Neural progenitor cell (in vitro differentiated cells): ENCODE measurements at regions not wholly inside any gene's neighbourhood (a gene's known extent, or its start where the extent isn't known, plus 50 kb on each side); places are given as distances from the start of the nearest gene placed in this dataset.

Experiments used
- DNase-seq: peaks from one replicate; pipeline ENCODE4 v3.0.0-alpha.2; 2016; ENCODE audit warnings: low spot score
- H2AFZ ChIP-seq: fragments of 200-600 bp; sonication (generic); replicated peaks from 2 replicates; pipeline ENCODE4 v1.6.1; 2016; ENCODE audit warnings: antibody characterized with exemption
- H3F3A ChIP-seq: fragments of 200-600 bp; sonication (generic); 2 replicates; pipeline ENCODE4 v1.6.1; 2016; ENCODE audit warnings: antibody characterized with exemption, low read depth
- H3K27ac ChIP-seq: fragments of 200-600 bp; sonication (generic); 2 replicates; pipeline ENCODE4 v1.5.1; 2016; ENCODE audit warnings: mild to moderate bottlenecking
- H3K27me3 ChIP-seq: fragments of 200-600 bp; sonication (generic); 2 replicates; pipeline ENCODE4 v1.6.1; 2016; ENCODE audit warnings: mild to moderate bottlenecking, moderate library complexity
- H3K36me3 ChIP-seq: fragments of 200-600 bp; sonication (generic); 2 replicates; pipeline ENCODE4 v1.5.1; 2016
- H3K4me1 ChIP-seq: fragments of 200-600 bp; sonication (generic); 2 replicates; pipeline ENCODE4 v1.6.1; 2016; ENCODE audit warnings: mixed run types
- H3K4me2 ChIP-seq: fragments of 200-600 bp; sonication (generic); 2 replicates; pipeline ENCODE4 v1.6.1; 2016
- H3K4me3 ChIP-seq: fragments of 200-600 bp; sonication (generic); 2 replicates; pipeline ENCODE4 v1.5.1; 2016
- H3K79me2 ChIP-seq: fragments of 200-600 bp; sonication (generic); 2 replicates; pipeline ENCODE4 v1.6.1; 2016; ENCODE audit warnings: low read depth
- H3K9ac ChIP-seq: fragments of 200-600 bp; sonication (generic); 2 replicates; pipeline ENCODE4 v1.6.1; 2016
- H3K9me3 ChIP-seq: fragments of 200-600 bp; sonication (generic); 2 replicates; pipeline ENCODE4 v1.5.1; 2016; ENCODE audit warnings: low read depth
- H4K20me1 ChIP-seq: fragments of 200-600 bp; sonication (generic); 2 replicates; pipeline ENCODE4 v1.6.1; 2016; ENCODE audit warnings: low read depth
- H3K27ac Mint-ChIP-seq: 3 replicates; pipeline ENCODE4 v1.8.0; 2021; ENCODE audit warnings: mixed read lengths
- H3K27me3 Mint-ChIP-seq: 2 replicates; pipeline ENCODE4 v1.8.0; 2022; ENCODE audit warnings: low read depth, mild to moderate bottlenecking, inconsistent platforms, moderate library complexity, mixed read lengths; ENCODE audit not compliant: insufficient read depth
- H3K36me3 Mint-ChIP-seq: 3 replicates; pipeline ENCODE4 v1.8.0; 2021; ENCODE audit warnings: mixed read lengths
- H3K4me1 Mint-ChIP-seq: 3 replicates; pipeline ENCODE4 v1.8.0; 2021; ENCODE audit warnings: mixed read lengths
- H3K4me3 Mint-ChIP-seq: 3 replicates; pipeline ENCODE4 v1.8.0; 2021; ENCODE audit warnings: mild to moderate bottlenecking, moderate library complexity, mixed read lengths
- H3K9me3 Mint-ChIP-seq: 3 replicates; pipeline ENCODE4 v1.8.0; 2020; ENCODE audit warnings: mixed read lengths
- EZH2 ChIP-seq: fragments of 200-600 bp; sonication (generic); IDR thresholded peaks from 2 replicates; pipeline ENCODE4 v1.6.1; 2017; ENCODE audit warnings: antibody characterized with exemption, mild to moderate bottlenecking, moderate library complexity
- EZH2phosphoT487 ChIP-seq: fragments of 200-600 bp; sonication (generic); IDR thresholded peaks from 2 replicates; pipeline ENCODE4 v1.6.1; 2017; ENCODE audit warnings: antibody characterized with exemption
- TF ChIP-seq, protein P1 (sequence below): fragments of 200-600 bp; sonication (generic); IDR thresholded peaks from 2 replicates; pipeline ENCODE4 v1.5.1; 2017; ENCODE audit warnings: antibody characterized with exemption, mild to moderate bottlenecking

DNA sequence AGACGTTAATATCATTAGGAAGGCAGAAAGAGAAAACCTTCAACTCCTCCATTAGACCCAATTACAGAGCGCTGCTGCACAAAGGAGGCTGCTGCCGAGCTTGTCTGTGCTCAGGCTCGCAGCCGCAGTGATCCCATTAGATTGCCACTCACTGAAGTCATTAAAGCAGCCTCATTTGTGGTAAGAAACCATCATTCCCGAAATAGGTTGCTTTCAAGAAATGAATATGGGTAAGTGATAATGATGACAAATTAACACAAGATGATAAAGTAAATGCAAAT, 137.2 kb downstream of the CAVIN4 start:
- H4K20me1 ChIP-seq = no peaks in the 10 kb centered on the region
- H3K4me1 Mint-ChIP-seq = peaks cover 7% of the 10 kb centered on the region
- DNase-seq = no peak
- H3K9ac ChIP-seq = no peak overlapping the region
- H3K27ac ChIP-seq = no peak overlapping the region
- H3K27me3 Mint-ChIP-seq = peaks cover 4% of the 10 kb centered on the region
- TF ChIP-seq, protein P1, sequence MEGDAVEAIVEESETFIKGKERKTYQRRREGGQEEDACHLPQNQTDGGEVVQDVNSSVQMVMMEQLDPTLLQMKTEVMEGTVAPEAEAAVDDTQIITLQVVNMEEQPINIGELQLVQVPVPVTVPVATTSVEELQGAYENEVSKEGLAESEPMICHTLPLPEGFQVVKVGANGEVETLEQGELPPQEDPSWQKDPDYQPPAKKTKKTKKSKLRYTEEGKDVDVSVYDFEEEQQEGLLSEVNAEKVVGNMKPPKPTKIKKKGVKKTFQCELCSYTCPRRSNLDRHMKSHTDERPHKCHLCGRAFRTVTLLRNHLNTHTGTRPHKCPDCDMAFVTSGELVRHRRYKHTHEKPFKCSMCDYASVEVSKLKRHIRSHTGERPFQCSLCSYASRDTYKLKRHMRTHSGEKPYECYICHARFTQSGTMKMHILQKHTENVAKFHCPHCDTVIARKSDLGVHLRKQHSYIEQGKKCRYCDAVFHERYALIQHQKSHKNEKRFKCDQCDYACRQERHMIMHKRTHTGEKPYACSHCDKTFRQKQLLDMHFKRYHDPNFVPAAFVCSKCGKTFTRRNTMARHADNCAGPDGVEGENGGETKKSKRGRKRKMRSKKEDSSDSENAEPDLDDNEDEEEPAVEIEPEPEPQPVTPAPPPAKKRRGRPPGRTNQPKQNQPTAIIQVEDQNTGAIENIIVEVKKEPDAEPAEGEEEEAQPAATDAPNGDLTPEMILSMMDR = no peak
- TF ChIP-seq EZH2phosphoT487 (no peak), EZH2 (no peak)
- H3K9me3 ChIP-seq = no peaks in the 10 kb centered on the region
- H3K9me3 Mint-ChIP-seq = peaks cover 19% of the 10 kb centered on the region
- no peak overlapping the region for H2AFZ ChIP-seq
- H3K36me3 ChIP-seq = no peaks in the 10 kb centered on the region
- no peaks in the 10 kb centered on the region for H3K27me3 ChIP-seq
- H3K4me1 ChIP-seq = no peaks in the 10 kb centered on the region
- H3F3A ChIP-seq = no peaks in the 10 kb centered on the region
- H3K4me2 ChIP-seq = no peak overlapping the region
- H3K36me3 Mint-ChIP-seq = peaks cover 3% of the 10 kb centered on the region
- H3K4me3 ChIP-seq = no peak overlapping the region
- no peak overlapping the region for H3K4me3 Mint-ChIP-seq
- H3K27ac Mint-ChIP-seq = no peak overlapping the region
- H3K79me2 ChIP-seq = no peaks in the 10 kb centered on the region

DNA sequence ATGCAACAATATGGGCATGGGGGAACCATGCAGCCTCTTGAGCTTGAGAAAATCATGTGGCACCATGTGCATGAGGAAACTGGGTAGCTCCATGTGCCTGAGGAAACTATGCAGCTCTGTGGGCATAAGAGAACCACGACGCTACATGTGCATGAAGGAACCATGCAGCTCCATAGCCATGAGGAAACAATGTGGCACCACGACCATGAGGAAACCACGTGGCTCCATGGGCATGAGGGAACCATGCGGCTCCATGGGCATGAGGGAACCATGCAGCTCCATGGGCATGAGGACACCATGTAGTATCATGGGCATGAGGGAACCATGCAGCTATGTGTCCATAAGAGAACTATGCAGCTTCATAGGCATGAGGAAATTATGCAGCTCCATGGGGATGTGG, 140.8 kb downstream of the CAVIN4 start:
- Mint-ChIP-seq H3K9me3 (peaks cover 2% of the 10 kb centered on the region), H3K36me3 (no peaks in the 10 kb centered on the region), H3K27ac (no peak overlapping the region), H3K4me3 (no peak overlapping the region), H3K27me3 (peaks cover 4% of the 10 kb centered on the region), H3K4me1 (peaks cover 7% of the 10 kb centered on the region)
- no peaks in the 10 kb centered on the region for H3K4me1 ChIP-seq
- no peaks in the 10 kb centered on the region for H4K20me1 ChIP-seq
- DNase-seq = no peak
- H3K27me3 ChIP-seq = no peaks in the 10 kb centered on the region
- no peak overlapping the region for H3K27ac ChIP-seq
- no peak overlapping the region for H3K4me2 ChIP-seq
- no peak overlapping the region for H2AFZ ChIP-seq
- H3F3A ChIP-seq = no peaks in the 10 kb centered on the region
- H3K9ac ChIP-seq = no peak overlapping the region
- TF ChIP-seq EZH2 (no peak), EZH2phosphoT487 (no peak)
- TF ChIP-seq, protein P1 = no peak
- no peaks in the 10 kb centered on the region for H3K79me2 ChIP-seq
- no peaks in the 10 kb centered on the region for H3K36me3 ChIP-seq
- no peaks in the 10 kb centered on the region for H3K9me3 ChIP-seq
- no peak overlapping the region for H3K4me3 ChIP-seq

DNA sequence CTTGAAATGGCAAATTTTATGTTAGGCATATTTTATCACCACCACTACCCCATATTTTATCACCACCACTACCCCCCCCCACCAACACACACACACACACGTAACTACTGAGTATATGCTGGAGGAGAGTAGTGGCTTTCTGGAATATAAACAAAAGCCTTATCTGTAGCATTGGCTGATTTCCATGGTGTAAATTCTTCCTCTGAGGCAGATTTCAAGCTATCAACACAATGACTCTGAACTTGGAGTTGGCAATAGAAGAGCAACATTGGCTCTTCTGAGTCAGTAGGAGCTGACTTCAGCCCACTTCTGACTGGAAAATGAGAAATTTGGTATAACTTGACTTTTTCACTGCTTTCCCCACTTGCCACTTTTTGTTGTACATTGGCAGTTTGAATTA, 143.0 kb downstream of the CAVIN4 start:
- H3F3A ChIP-seq = no peaks in the 10 kb centered on the region
- H3K27ac Mint-ChIP-seq = no peak overlapping the region
- H2AFZ ChIP-seq = no peak overlapping the region
- no peak for DNase-seq
- H3K4me3 Mint-ChIP-seq = no peak overlapping the region
- H3K36me3 Mint-ChIP-seq = no peaks in the 10 kb centered on the region
- peaks cover 21% of the 10 kb centered on the region for H3K4me1 Mint-ChIP-seq
- peaks cover 4% of the 10 kb centered on the region for H3K27me3 Mint-ChIP-seq
- no peaks in the 10 kb centered on the region for H3K79me2 ChIP-seq
- no peak overlapping the region for H3K9ac ChIP-seq
- H3K4me3 ChIP-seq = no peak overlapping the region
- H4K20me1 ChIP-seq = no peaks in the 10 kb centered on the region
- no peak overlapping the region for H3K4me2 ChIP-seq
- H3K27me3 ChIP-seq = no peaks in the 10 kb centered on the region
- TF ChIP-seq EZH2 (no peak), EZH2phosphoT487 (no peak)
- no peak overlapping the region for H3K27ac ChIP-seq
- H3K9me3 Mint-ChIP-seq = no peaks in the 10 kb centered on the region
- H3K36me3 ChIP-seq = no peaks in the 10 kb centered on the region
- no peaks in the 10 kb centered on the region for H3K4me1 ChIP-seq
- no peaks in the 10 kb centered on the region for H3K9me3 ChIP-seq

DNA sequence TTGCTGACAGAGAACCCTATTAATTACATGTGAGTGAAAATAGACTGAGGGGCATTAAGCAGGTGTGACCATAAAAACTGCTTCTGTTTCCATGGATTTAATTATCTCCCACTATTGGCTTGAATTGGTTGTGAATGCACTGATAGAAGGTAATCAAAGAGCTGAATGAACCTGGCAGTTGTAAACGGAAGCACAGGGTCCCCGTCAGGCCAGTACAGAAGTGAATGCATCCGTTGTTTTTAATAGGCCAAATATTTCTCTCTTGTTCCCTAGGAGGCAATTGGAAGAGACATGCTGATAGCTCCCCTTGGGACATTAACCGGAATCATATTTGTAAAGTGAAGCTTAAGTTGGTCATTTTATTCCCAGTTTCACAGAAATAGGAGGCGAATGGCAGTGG, 147.0 kb downstream of the CAVIN4 start:
- DNase-seq = no peak
- Histone ChIP-seq H3K79me2 (no peaks in the 10 kb centered on the region), H3K36me3 (no peaks in the 10 kb centered on the region), H3K4me1 (peaks cover under 1% of the 10 kb centered on the region), H2AFZ (no peak overlapping the region), H4K20me1 (no peaks in the 10 kb centered on the region), H3K4me3 (no peak overlapping the region), H3K27ac (no peak overlapping the region), H3K4me2 (no peak overlapping the region), H3K9me3 (no peaks in the 10 kb centered on the region), H3K9ac (no peak overlapping the region), H3K27me3 (no peaks in the 10 kb centered on the region), H3F3A (no peaks in the 10 kb centered on the region)
- H3K27me3 Mint-ChIP-seq = no peaks in the 10 kb centered on the region
- no peak overlapping the region for H3K27ac Mint-ChIP-seq
- no peaks in the 10 kb centered on the region for H3K36me3 Mint-ChIP-seq
- H3K4me3 Mint-ChIP-seq = no peak overlapping the region
- H3K4me1 Mint-ChIP-seq = peaks cover 31% of the 10 kb centered on the region
- no peaks in the 10 kb centered on the region for H3K9me3 Mint-ChIP-seq
- no peak for TF ChIP-seq EZH2phosphoT487
- TF ChIP-seq, protein P1 = no peak
- TF ChIP-seq EZH2 = no peak
